H9 (cell line): ENCODE measurements at regions not wholly inside any gene's neighbourhood (a gene's known extent, or its start where the extent isn't known, plus 50 kb on each side); places are given as distances from the start of the nearest gene placed in this dataset.
A peak's percentile ranks its signal among the peaks of the same experiment; 100 is the strongest.

ENCODE experiments used
- DNase-seq: peaks from one replicate; pipeline ENCODE4 v3.0.0-alpha.2; 2017
- H2AFZ ChIP-seq: one replicate; pipeline ENCODE4 v1.6.1; 2013; ENCODE audit warnings: mild to moderate bottlenecking, low read length, control low read depth, moderate library complexity
- H2AK5ac ChIP-seq: 2 replicates; pipeline ENCODE4 v1.6.1; 2013; ENCODE audit warnings: low read length, control low read depth, mixed read lengths; ENCODE audit not compliant: insufficient read length
- H2BK120ac ChIP-seq: one replicate; pipeline ENCODE4 v1.6.1; 2013; ENCODE audit warnings: low read depth, mild to moderate bottlenecking, low read length, control low read depth, inconsistent platforms; ENCODE audit not compliant: poor library complexity, severe bottlenecking
- H2BK12ac ChIP-seq: 2 replicates; pipeline ENCODE4 v1.6.1; 2013; ENCODE audit warnings: low read length, control low read depth, mixed read lengths, low read depth; ENCODE audit not compliant: insufficient read length
- H2BK15ac ChIP-seq: 2 replicates; pipeline ENCODE4 v1.6.1; 2013; ENCODE audit warnings: low read depth, low read length, control low read depth
- H2BK20ac ChIP-seq: one replicate; pipeline ENCODE4 v1.6.1; 2013; ENCODE audit warnings: low read depth, mild to moderate bottlenecking, low read length, control low read depth, inconsistent platforms; ENCODE audit not compliant: poor library complexity, severe bottlenecking
- H2BK5ac ChIP-seq: 2 replicates; pipeline ENCODE4 v1.6.1; 2013; ENCODE audit warnings: low read length, control low read depth, mixed read lengths; ENCODE audit not compliant: insufficient read length
- H3K14ac ChIP-seq: 2 replicates; pipeline ENCODE4 v1.6.1; 2013; ENCODE audit warnings: low read length, control low read depth; ENCODE audit not compliant: insufficient read depth
- H3K18ac ChIP-seq: 2 replicates; pipeline ENCODE4 v1.6.1; 2013; ENCODE audit warnings: low read depth, mild to moderate bottlenecking, mixed read lengths, low read length, control low read depth; ENCODE audit not compliant: insufficient read length
- H3K23ac ChIP-seq: 2 replicates; pipeline ENCODE4 v1.6.1; 2013; ENCODE audit warnings: low read length, control low read depth, mixed read lengths, low read depth; ENCODE audit not compliant: insufficient read length
- H3K23me2 ChIP-seq: 2 replicates; pipeline ENCODE4 v1.6.1; 2013; ENCODE audit warnings: low read depth, mild to moderate bottlenecking, mixed read lengths, low read length, control low read depth; ENCODE audit not compliant: insufficient read length, poor library complexity, severe bottlenecking
- H3K27ac ChIP-seq: 2 replicates; pipeline ENCODE4 v1.5.1; 2013; ENCODE audit warnings: low read length, control low read depth, mixed read lengths, low read depth; ENCODE audit not compliant: insufficient read length
- H3K27me3 ChIP-seq: 2 replicates; pipeline ENCODE4 v1.6.1; 2013; ENCODE audit warnings: low read length, control low read depth, inconsistent platforms; ENCODE audit not compliant: insufficient read depth
- H3K4ac ChIP-seq: 2 replicates; pipeline ENCODE4 v1.6.1; 2013; ENCODE audit warnings: low read depth, mild to moderate bottlenecking, control low read depth, inconsistent platforms, low read length, moderate library complexity
- H3K4me1 ChIP-seq: 2 replicates; pipeline ENCODE4 v1.6.1; 2013; ENCODE audit warnings: low read length, control low read depth, inconsistent platforms; ENCODE audit not compliant: insufficient read depth
- H3K4me2 ChIP-seq: 2 replicates; pipeline ENCODE4 v1.6.1; 2013; ENCODE audit warnings: low read length, control low read depth, mixed read lengths; ENCODE audit not compliant: insufficient read length, insufficient read depth
- H3K56ac ChIP-seq: 2 replicates; pipeline ENCODE4 v1.6.1; 2013; ENCODE audit warnings: low read depth, mild to moderate bottlenecking, mixed read lengths, low read length, control low read depth; ENCODE audit not compliant: insufficient read length
- H3K79me1 ChIP-seq: 2 replicates; pipeline ENCODE4 v1.6.1; 2013; ENCODE audit warnings: low read depth, mild to moderate bottlenecking, moderate library complexity, low read length, control low read depth, inconsistent platforms; ENCODE audit not compliant: insufficient read depth, poor library complexity, severe bottlenecking
- H3K79me2 ChIP-seq: 2 replicates; pipeline ENCODE4 v1.6.1; 2013; ENCODE audit warnings: low read length, control low read depth, inconsistent platforms; ENCODE audit not compliant: insufficient read depth
- H3K9ac ChIP-seq: 2 replicates; pipeline ENCODE4 v1.6.1; 2013; ENCODE audit warnings: low read length, control low read depth, mixed read lengths; ENCODE audit not compliant: insufficient read length; ENCODE audit errors: extremely low read depth
- H3K9me3 ChIP-seq: one replicate; pipeline ENCODE4 v1.6.1; 2013; ENCODE audit warnings: low read depth, low read length, inconsistent platforms; ENCODE audit not compliant: control insufficient read depth
- H3T11ph ChIP-seq: one replicate; pipeline ENCODE4 v1.6.1; 2013; ENCODE audit warnings: mild to moderate bottlenecking, low read length, control low read depth, inconsistent platforms
- H4K20me1 ChIP-seq: one replicate; pipeline ENCODE4 v1.6.1; 2013; ENCODE audit not compliant: control insufficient read depth, insufficient read length, insufficient read depth
- H4K5ac ChIP-seq: 2 replicates; pipeline ENCODE4 v1.6.1; 2013; ENCODE audit warnings: low read depth, mild to moderate bottlenecking, mixed read lengths, low read length, control low read depth; ENCODE audit not compliant: insufficient read length
- H4K8ac ChIP-seq: replicated peaks from 2 replicates; pipeline ENCODE4 v1.6.1; 2013; ENCODE audit warnings: low read length, control low read depth, mixed read lengths, low read depth; ENCODE audit not compliant: insufficient read length
- H4K91ac ChIP-seq: 2 replicates; pipeline ENCODE4 v1.6.1; 2013; ENCODE audit warnings: low read depth, mild to moderate bottlenecking, moderate library complexity, mixed read lengths, low read length, control low read depth; ENCODE audit not compliant: insufficient read length
- H3K27ac Mint-ChIP-seq, 3 experiments: 2 replicates in 2 of 3; 3 replicates in 1 of 3; pipeline ENCODE4 v1.8.0; 2020 to 2021; ENCODE audit warnings: mixed read lengths in 3 of 3, mild to moderate bottlenecking in 1 of 3, moderate library complexity in 1 of 3
- H3K27me3 Mint-ChIP-seq: 2 replicates; pipeline ENCODE4 v1.8.0; 2021; ENCODE audit warnings: low read depth, mild to moderate bottlenecking, moderate library complexity, mixed read lengths
- H3K36me3 Mint-ChIP-seq, 3 experiments: 2 replicates in 2 of 3; 3 replicates in 1 of 3; pipeline ENCODE4 v1.8.0; 2020 to 2021; ENCODE audit warnings: low read depth in 3 of 3, mixed read lengths in 3 of 3; ENCODE audit not compliant: insufficient read depth in 1 of 3
- H3K4me1 Mint-ChIP-seq, 2 experiments: 2 replicates each; pipeline ENCODE4 v1.8.0; 2020; ENCODE audit warnings: mixed read lengths in 2 of 2
- H3K4me3 Mint-ChIP-seq, 2 experiments: 2 replicates in 1 of 2; 3 replicates in 1 of 2; pipeline ENCODE4 v1.8.0; 2020 to 2021; ENCODE audit warnings: mild to moderate bottlenecking in 2 of 2, mixed read lengths in 2 of 2, moderate library complexity in 1 of 2
- H3K9me3 Mint-ChIP-seq, 2 experiments: 2 replicates in 1 of 2; 3 replicates in 1 of 2; pipeline ENCODE4 v1.8.0; 2020; ENCODE audit warnings: mild to moderate bottlenecking in 2 of 2, mixed read lengths in 2 of 2, moderate library complexity in 1 of 2
- CTCF ChIP-seq: fragments of 200-600 bp; sonication (generic); conservative IDR thresholded peaks from 3 replicates; pipeline ENCODE4 v1.8.0; 2021; ENCODE audit warnings: antibody characterized with exemption, mild to moderate bottlenecking
- WGBS: extraction: QIAGEN DNeasy Blood & Tissue Kit; methylation state at CpG from one replicate; pipeline ENCODE4 v1.1.7; 2013; ENCODE audit warnings: missing lambda C conversion rate, low lambda C conversion rate, mixed read lengths; ENCODE audit not compliant: insufficient read length; ENCODE audit errors: extremely low coverage; 5-methylcytosine and 5-hydroxymethylcytosine counted together

- no peaks in the 10 kb centered on the region for H3K79me2 ChIP-seq
Measured at GRCh38 chrX:16312761-16313623, 145.7 kb downstream of the MAGEB17 start.

More at GRCh38 chrX:16312761-16313623, 145.7 kb downstream of the MAGEB17 start:
- Histone ChIP-seq H4K8ac (no peak overlapping the region), H2BK5ac (no peak overlapping the region), H3K9ac (no peak overlapping the region), H4K20me1 (no peaks in the 10 kb centered on the region), H3K27ac (peak overlapping the region; percentile 64), H3K9me3 (no peaks in the 10 kb centered on the region), H2AK5ac (no peak overlapping the region), H4K5ac (no peak overlapping the region), H2BK15ac (no peak overlapping the region), H2AFZ (no peak overlapping the region), H3K23me2 (no peaks in the 10 kb centered on the region), H3K79me1 (no peaks in the 10 kb centered on the region), H2BK20ac (no peak overlapping the region), H4K91ac (no peak overlapping the region), H3K27me3 (no peaks in the 10 kb centered on the region), H3K56ac (no peak overlapping the region), H3T11ph (no peak overlapping the region), H3K4ac (no peak overlapping the region), H2BK12ac (no peak overlapping the region), H2BK120ac (no peak overlapping the region), H3K4me1 (peaks cover 15% of the 10 kb centered on the region), H3K4me2 (no peak overlapping the region), H3K18ac (no peak overlapping the region), H3K23ac (no peak overlapping the region), H3K14ac (no peak overlapping the region)
- WGBS = no CpG with 5 or more reads among the region's 13 CpGs
- no peak for TF ChIP-seq CTCF
- Mint-ChIP-seq H3K4me3 (peak overlapping the region; percentile 6 to 56; a peak in 3 of 5 replicates), H3K27me3 (no peaks in the 10 kb centered on the region), H3K36me3 (peaks cover 0 to 10% (median 0%) of the 10 kb centered on the region in 3 experiments; a peak in 3 of 7 replicates), H3K27ac (peak overlapping the region; percentile 82 to 99 (median 98)), H3K4me1 (peaks cover 40 to 51% of the 10 kb centered on the region in 2 experiments), H3K9me3 (no peaks in the 10 kb centered on the region)
- peak; percentile 73 for DNase-seq
